ENCODE measurements at regions not wholly inside any gene's neighbourhood (a gene's known extent, or its start where the extent isn't known, plus 50 kb on each side); places are given as distances from the start of the nearest gene placed in this dataset.

- ATAC-seq (no peak), DNase-seq (ENCODE audit: low spot score) (no peak), FAIRE-seq (no peak)
- in situ Hi-C loops (cut with HindIII; ENCODE audit: extremely low pct_ligation_motif_present, low pct_unique_long_range_greater_than_20kb): no loop called here
- intact Hi-C loops (cut with micrococcal nuclease; ENCODE audit: unreplicated experiment): no loop called here
- H3K4me2 ChIP-seq (ENCODE audit: low read depth, low read length): no peak overlapping the region
- H3K27me3 ChIP-seq (ENCODE audit: control insufficient read depth in 1 of 2, insufficient read depth in 2 of 2, low read length in 2 of 2): no peaks in the 10 kb centered on the region; a peak in 1 of 5 replicates
- H3K9me3 ChIP-seq (ENCODE audit: low read length): no peaks in the 10 kb centered on the region
- POLR2A ChIA-PET: no interaction called here
- WGBS (ENCODE audit: low lambda C conversion rate): 2% methylated on average over 1 of the region's 1 CpG
- BruUV-seq (replicated peaks): no TSS peak
- H3K4me1 ChIP-seq (ENCODE audit: insufficient read depth, low read length): no peaks in the 10 kb centered on the region
- no peaks in the 10 kb centered on the region for H3K36me3 ChIP-seq (replicated peaks in 1 of 2; ENCODE audit: control insufficient read depth in 1 of 2, insufficient read depth in 2 of 2, low read length in 2 of 2)
- H3K4me3 ChIP-seq (replicated peaks in 1 of 3; ENCODE audit: insufficient read depth in 1 of 3, low read depth in 2 of 3, low read length in 3 of 3): no peak overlapping the region
- no peak overlapping the region for H3K9ac ChIP-seq (ENCODE audit: insufficient read depth, low read depth, low read length)
- no peak overlapping the region for H2AFZ ChIP-seq (ENCODE audit: low read length)
- no peaks in the 10 kb centered on the region for H4K20me1 ChIP-seq (ENCODE audit: insufficient read depth, low read length)
- H3K27ac ChIP-seq (ENCODE audit: extremely low read length, insufficient read depth, low read length): no peak overlapping the region
- CTCF ChIA-PET (ENCODE audit: low intra/inter-chr PET ratio, low total read pairs): no interaction called here
- TF ChIP-seq SALL1 (CRISPR knock-in tag; IDR thresholded peaks at IDR 0.05) (no peak), ZBTB7A (CRISPR knock-in tag; IDR thresholded peaks at IDR 0.05) (no peak), ZNF12 (CRISPR knock-in tag; IDR thresholded peaks at IDR 0.05) (no peak), HOMEZ (CRISPR knock-in tag; IDR thresholded peaks at IDR 0.05; ENCODE audit: low read depth) (no peak), EED (CRISPR knock-in tag; IDR thresholded peaks at IDR 0.05) (no peak), ZBED4 (CRISPR knock-in tag; IDR thresholded peaks at IDR 0.05; ENCODE audit: borderline replicate concordance) (no peak), ZBTB34 (CRISPR knock-in tag; IDR thresholded peaks at IDR 0.05) (no peak), ERF (CRISPR knock-in tag; IDR thresholded peaks at IDR 0.05) (no peak), ZBTB25 (CRISPR knock-in tag; IDR thresholded peaks at IDR 0.05) (no peak), ZNF782 (CRISPR knock-in tag; IDR thresholded peaks at IDR 0.05; ENCODE audit: borderline replicate concordance) (no peak), SOX6 (IDR thresholded peaks at IDR 0.05) (no peak), SOX6 (CRISPR knock-in tag; IDR thresholded peaks at IDR 0.05) (no peak), ZNF704 (CRISPR knock-in tag; IDR thresholded peaks at IDR 0.05; ENCODE audit: borderline replicate concordance) (no peak), ZNF225 (CRISPR knock-in tag; IDR thresholded peaks at IDR 0.05) (no peak), FOSL2 (CRISPR knock-in tag; IDR thresholded peaks at IDR 0.05) (no peak), ZFP82 (CRISPR knock-in tag; IDR thresholded peaks at IDR 0.05; ENCODE audit: borderline replicate concordance) (no peak)
- TF ChIP-seq, protein P1, sequence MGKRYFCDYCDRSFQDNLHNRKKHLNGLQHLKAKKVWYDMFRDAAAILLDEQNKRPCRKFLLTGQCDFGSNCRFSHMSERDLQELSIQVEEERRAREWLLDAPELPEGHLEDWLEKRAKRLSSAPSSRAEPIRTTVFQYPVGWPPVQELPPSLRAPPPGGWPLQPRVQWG (CRISPR knock-in tag; IDR thresholded peaks at IDR 0.05; ENCODE audit: borderline replicate concordance, low read depth): no peak
- no peaks in the 10 kb centered on the region for H3K79me2 ChIP-seq (ENCODE audit: insufficient read depth, low read length)
Observed at GRCh38 chr18:70643812-70644211, 355.0 kb downstream of the SOCS6 start.

All from HepG2 (cell line).